Brain microvascular endothelial cell (primary cell): ENCODE measurements at regions not wholly inside any gene's neighbourhood (a gene's known extent, or its start where the extent isn't known, plus 50 kb on each side); places are given as distances from the start of the nearest gene placed in this dataset.

Experiments
- DNase-seq: peaks from one replicate; pipeline ENCODE4 v3.0.0-alpha.2; 2020
- H3K27ac ChIP-seq: fragments of 250-450 bp; sonication (Bioruptor Pico); 2 replicates; pipeline ENCODE4 v1.5.1; 2020; ENCODE audit warnings: mild to moderate bottlenecking, moderate library complexity
- H3K27me3 ChIP-seq: fragments of 250-450 bp; sonication (Bioruptor Pico); replicated peaks from 2 replicates; pipeline ENCODE4 v1.5.1; 2020; ENCODE audit warnings: mild to moderate bottlenecking
- H3K36me3 ChIP-seq: fragments of 250-450 bp; sonication (Bioruptor Pico); replicated peaks from 2 replicates; pipeline ENCODE4 v1.5.1; 2020; ENCODE audit warnings: mild to moderate bottlenecking
- H3K4me3 ChIP-seq: 2 replicates; pipeline ENCODE4 v1.5.1; 2011; ENCODE audit warnings: low read depth, mild to moderate bottlenecking, control low read depth, low read length, moderate library complexity
- CTCF ChIP-seq: IDR thresholded peaks from 2 replicates; pipeline ENCODE4 v1.5.1; 2011; ENCODE audit warnings: low read depth, mild to moderate bottlenecking, moderate library complexity, low read length, control low read depth, inconsistent platforms; ENCODE audit errors: missing control alignments
- in situ Hi-C: cut with HindIII; loops from 2 replicates; pipeline ENCODE4 v1.10.0; 2017; ENCODE audit warnings: low sequenced_read_pairs, low pct_ligation_motif_present

- TF ChIP-seq CTCF, result no peak
- Histone ChIP-seq H3K27ac (no peak overlapping the region), H3K4me3 (no peak overlapping the region), H3K36me3 (no peaks in the 10 kb centered on the region), H3K27me3 (no peaks in the 10 kb centered on the region)
- no peak for DNase-seq
- in situ Hi-C loops, result no loop called here
These were observed 68.2 kb upstream of the HPCAL1 start for GRCh38 chr2:10234409-10235094.

GRCh38 chr2:10235099-10235908, 67.4 kb upstream of the HPCAL1 start:
- Histone ChIP-seq H3K27me3 (no peaks in the 10 kb centered on the region), H3K27ac (no peak overlapping the region), H3K36me3 (no peaks in the 10 kb centered on the region), H3K4me3 (no peak overlapping the region)
- no peak for DNase-seq
- in situ Hi-C loops, result no loop called here
- no peak for TF ChIP-seq CTCF

- Histone ChIP-seq H3K4me3 (no peak overlapping the region), H3K36me3 (no peaks in the 10 kb centered on the region), H3K27ac (no peak overlapping the region), H3K27me3 (no peaks in the 10 kb centered on the region)
- DNase-seq, result no peak
- TF ChIP-seq CTCF, result no peak
- in situ Hi-C loops, result no loop called here
These were observed 66.7 kb upstream of the HPCAL1 start for GRCh38 chr2:10235909-10236550.

GRCh38 chr2:10236571-10237391, 65.9 kb upstream of the HPCAL1 start:
- in situ Hi-C loops, result no loop called here
- Histone ChIP-seq H3K36me3 (no peaks in the 10 kb centered on the region), H3K4me3 (no peak overlapping the region), H3K27me3 (no peaks in the 10 kb centered on the region), H3K27ac (no peak overlapping the region)
- TF ChIP-seq CTCF, result no peak
- DNase-seq, result no peak

- in situ Hi-C loops, result no loop called here
- Histone ChIP-seq H3K36me3 (no peaks in the 10 kb centered on the region), H3K27me3 (no peaks in the 10 kb centered on the region), H3K27ac (no peak overlapping the region), H3K4me3 (no peak overlapping the region)
- TF ChIP-seq CTCF, result no peak
- no peak for DNase-seq
These were observed 65.0 kb upstream of the HPCAL1 start for GRCh38 chr2:10237392-10238321.
